H1 (cell line): ENCODE measurements at regions not wholly inside any gene's neighbourhood (a gene's known extent, or its start where the extent isn't known, plus 50 kb on each side); places are given as distances from the start of the nearest gene placed in this dataset.

ENCODE experiments used
- CTCF ChIA-PET: fragments of 300-600 bp; sonication (Branson Sonifier 250); formaldehyde crosslinking; loops from one replicate; lab custom pipeline; 2021; ENCODE audit not compliant: partially characterized antibody; lab: Charles Lee
- POLR2A ChIA-PET: fragments of 300-600 bp; sonication (Branson Sonifier 250); formaldehyde crosslinking; loops from one replicate; lab custom pipeline; 2021; ENCODE audit warnings: inconsistent platforms; ENCODE audit not compliant: partially characterized antibody; lab: Charles Lee
- DNase-seq, 2 experiments: peaks; one replicate each; pipeline versions ENCODE4 v3.0.0 to v3.0.0-alpha.2; 2010 to 2022; ENCODE audit warnings: low spot score in 2 of 2, low read depth in 1 of 2, mixed read lengths in 1 of 2
- FAIRE-seq: peaks from 2 replicates; lab custom pipeline; 2011; peaks lifted over from hg19 to GRCh38; lab: Jason Lieb, UNC
- H2AFZ ChIP-seq: 2 replicates; pipeline ENCODE4 v1.8.1; 2012; ENCODE audit warnings: low read length, inconsistent platforms
- H2AK5ac ChIP-seq: 2 replicates; pipeline ENCODE4 v1.6.1; 2013; ENCODE audit warnings: low read depth, low read length
- H2BK120ac ChIP-seq: replicated peaks from 2 replicates; pipeline ENCODE3; 2013; ENCODE audit warnings: low read depth, low read length, inconsistent platforms
- H2BK12ac ChIP-seq: 2 replicates; pipeline ENCODE4 v1.6.1; 2013; ENCODE audit warnings: low read depth, low read length
- H2BK15ac ChIP-seq: 2 replicates; pipeline ENCODE4 v1.6.1; 2013; ENCODE audit warnings: low read length
- H2BK20ac ChIP-seq: 2 replicates; pipeline ENCODE4 v1.6.1; 2013; ENCODE audit warnings: low read length
- H2BK5ac ChIP-seq: 2 replicates; pipeline ENCODE4 v1.6.1; 2013; ENCODE audit warnings: low read depth, low read length
- H3K14ac ChIP-seq: 2 replicates; pipeline ENCODE4 v1.6.1; 2013; ENCODE audit warnings: inconsistent platforms; ENCODE audit not compliant: insufficient read length
- H3K18ac ChIP-seq: 2 replicates; pipeline ENCODE4 v1.6.1; 2013; ENCODE audit warnings: low read length; ENCODE audit errors: extremely low read depth
- H3K23ac ChIP-seq: 2 replicates; pipeline ENCODE4 v1.6.1; 2013; ENCODE audit warnings: inconsistent platforms; ENCODE audit not compliant: insufficient read length
- H3K23me2 ChIP-seq: 2 replicates; pipeline ENCODE4 v1.6.1; 2013; ENCODE audit warnings: low read depth, low read length
- H3K27ac ChIP-seq: 2 replicates; pipeline ENCODE4 v1.6.1; 2011; ENCODE audit warnings: low read depth, low read length, inconsistent platforms
- H3K27me3 ChIP-seq, 4 experiments: replicated peaks in 1 of 4; 1 replicate in 1 of 4; 2 replicates in 3 of 4; pipeline versions ENCODE4 v1.6.1 to v1.8.1; 2011 to 2013; ENCODE audit warnings: low read length in 3 of 4, mild to moderate bottlenecking in 3 of 4, inconsistent platforms in 2 of 4, mixed read lengths in 2 of 4, moderate library complexity in 1 of 4; ENCODE audit not compliant: control insufficient read depth in 3 of 4, insufficient read depth in 3 of 4; ENCODE audit errors: extremely low read depth in 1 of 4
- H3K36me3 ChIP-seq, 4 experiments: 2 replicates each; pipeline versions ENCODE4 v1.6.1 to v1.8.1; 2011 to 2013; ENCODE audit warnings: mild to moderate bottlenecking in 4 of 4, low read length in 3 of 4, moderate library complexity in 2 of 4, control low read depth in 1 of 4, inconsistent platforms in 1 of 4; ENCODE audit not compliant: insufficient read depth in 4 of 4, control insufficient read depth in 2 of 4
- H3K4ac ChIP-seq: replicated peaks from 2 replicates; pipeline ENCODE3; 2013; ENCODE audit warnings: low read length, low read depth, mixed read lengths, inconsistent platforms; ENCODE audit not compliant: insufficient read length
- H3K4me1 ChIP-seq, 4 experiments: replicated peaks in 1 of 4; 1 replicate in 1 of 4; 2 replicates in 3 of 4; pipeline versions ENCODE4 v1.6.1 to v1.8.1; 2011 to 2013; ENCODE audit warnings: low read length in 3 of 4, inconsistent platforms in 2 of 4, mixed read lengths in 1 of 4; ENCODE audit not compliant: insufficient read depth in 4 of 4, control insufficient read depth in 3 of 4
- H3K4me2 ChIP-seq, 2 experiments: 2 replicates each; pipeline versions ENCODE4 v1.6.1 to v1.8.1; 2011 to 2013; ENCODE audit warnings: low read depth in 2 of 2, low read length in 2 of 2, control low read depth in 1 of 2, inconsistent platforms in 1 of 2, mild to moderate bottlenecking in 1 of 2; ENCODE audit not compliant: insufficient read depth in 1 of 2
- H3K4me3 ChIP-seq, 4 experiments: fragments of 200-600, 300-600 bp in 1 of 4; sonication (generic), shearing (Covaris generic), sonication (Bioruptor Twin) in 1 of 4; 2 replicates each; pipeline versions ENCODE4 v1.5.1 to v1.8.1; 2011 to 2016; ENCODE audit warnings: low read length in 4 of 4, low read depth in 3 of 4, control low read depth in 2 of 4, inconsistent platforms in 2 of 4, mild to moderate bottlenecking in 2 of 4, mixed read lengths in 1 of 4, moderate library complexity in 1 of 4; ENCODE audit not compliant: insufficient read depth in 2 of 4; ENCODE audit errors: extremely low read depth in 1 of 4
- H3K56ac ChIP-seq: replicated peaks from 2 replicates; pipeline ENCODE3; 2013; ENCODE audit warnings: low read depth, mild to moderate bottlenecking, mixed read lengths, low read length, inconsistent platforms; ENCODE audit not compliant: insufficient read length
- H3K79me1 ChIP-seq: 2 replicates; pipeline ENCODE4 v1.6.1; 2013; ENCODE audit warnings: low read depth, low read length, control low read depth
- H3K79me2 ChIP-seq, 2 experiments: 2 replicates each; pipeline versions ENCODE4 v1.6.1 to v1.8.1; 2012 to 2013; ENCODE audit warnings: low read length in 2 of 2, mild to moderate bottlenecking in 2 of 2, inconsistent platforms in 1 of 2; ENCODE audit not compliant: insufficient read depth in 2 of 2, control insufficient read depth in 1 of 2
- H3K9ac ChIP-seq, 4 experiments: replicated peaks in 1 of 4; 1 replicate in 1 of 4; 2 replicates in 3 of 4; pipeline versions ENCODE4 v1.6.1 to v1.8.1; 2011 to 2013; ENCODE audit warnings: low read depth in 3 of 4, low read length in 3 of 4, control low read depth in 2 of 4, mild to moderate bottlenecking in 2 of 4, moderate library complexity in 2 of 4, inconsistent platforms in 1 of 4; ENCODE audit errors: extremely low read depth in 1 of 4
- H3K9me3 ChIP-seq, 2 experiments: 2 replicates each; pipeline versions ENCODE4 v1.6.1 to v1.8.1; 2012 to 2013; ENCODE audit warnings: mild to moderate bottlenecking in 2 of 2, moderate library complexity in 2 of 2, control low read depth in 1 of 2, inconsistent platforms in 1 of 2, low read depth in 1 of 2, low read length in 1 of 2, mixed read lengths in 1 of 2; ENCODE audit not compliant: insufficient read depth in 2 of 2
- H4K20me1 ChIP-seq, 2 experiments: replicated peaks in 1 of 2; 2 replicates each; pipeline versions ENCODE3 to v1.8.1; 2011 to 2013; ENCODE audit warnings: inconsistent platforms in 2 of 2, low read length in 2 of 2, mild to moderate bottlenecking in 1 of 2; ENCODE audit not compliant: insufficient read depth in 2 of 2, control insufficient read depth in 1 of 2
- H4K5ac ChIP-seq: 2 replicates; pipeline ENCODE4 v1.6.1; 2013; ENCODE audit warnings: low read length, low read depth, mixed read lengths, inconsistent platforms; ENCODE audit not compliant: insufficient read length
- H4K8ac ChIP-seq: 2 replicates; pipeline ENCODE4 v1.8.0; 2013; ENCODE audit warnings: mild to moderate bottlenecking, moderate library complexity, low read length, inconsistent platforms; ENCODE audit not compliant: insufficient read depth; ENCODE audit errors: extremely low read depth
- H4K91ac ChIP-seq: replicated peaks from 2 replicates; pipeline ENCODE3; 2013; ENCODE audit warnings: low read length, mixed read lengths, inconsistent platforms; ENCODE audit not compliant: insufficient read length
- BACH1 ChIP-seq: IDR thresholded peaks from 2 replicates; pipeline ENCODE4 v1.6.1; 2012; ENCODE audit warnings: low read length, improper control_type of control experiment
- BRCA1 ChIP-seq: IDR thresholded peaks from 2 replicates; pipeline ENCODE4 v1.6.1; 2012; ENCODE audit warnings: low read depth, low read length, improper control_type of control experiment
- EP300 ChIP-seq, 2 experiments: IDR thresholded peaks; 1 replicate in 1 of 2; 2 replicates in 1 of 2; pipeline ENCODE4 v1.6.1; 2011 to 2012; ENCODE audit warnings: low read depth in 2 of 2, low read length in 2 of 2, mild to moderate bottlenecking in 2 of 2, borderline replicate concordance in 1 of 2, inconsistent platforms in 1 of 2, moderate library complexity in 1 of 2
- MAFK ChIP-seq: IDR thresholded peaks from 2 replicates; pipeline ENCODE4 v1.6.1; 2012; ENCODE audit warnings: low read depth, mild to moderate bottlenecking, improper control_type of control experiment, low read length
- RXRA ChIP-seq: IDR thresholded peaks from 2 replicates; pipeline ENCODE4 v1.6.1; 2011; ENCODE audit warnings: low read depth, mild to moderate bottlenecking, low read length, moderate library complexity; ENCODE audit not compliant: insufficient read depth
- SAP30 ChIP-seq: fragments of 300-600 bp; sonication (generic); IDR thresholded peaks from 2 replicates; pipeline ENCODE4 v1.7.1; 2012; ENCODE audit warnings: low read length, moderate library complexity, mild to moderate bottlenecking, inconsistent platforms; ENCODE audit not compliant: insufficient read depth, insufficient replicate concordance
- SIRT6 ChIP-seq: IDR thresholded peaks from one replicate; pipeline ENCODE4 v1.7.1; 2012; ENCODE audit warnings: low read length, inconsistent platforms
- SP1 ChIP-seq: IDR thresholded peaks from 2 replicates; pipeline ENCODE4 v1.6.1; 2011; ENCODE audit warnings: low read depth, low read length
- SP2 ChIP-seq: IDR thresholded peaks from 2 replicates; pipeline ENCODE4 v1.6.1; 2012; ENCODE audit warnings: mild to moderate bottlenecking, low read length, inconsistent platforms
- WGBS, 2 experiments: shearing (Covaris generic) in 1 of 2; methylation state at CpG; one replicate each; pipeline versions ENCODE4 v1.1.6 to v1.1.7; 2013 to 2015; ENCODE audit warnings: low lambda C conversion rate in 2 of 2, mixed read lengths in 2 of 2, inconsistent platforms in 1 of 2, low coverage in 1 of 2, missing lambda C conversion rate in 1 of 2; ENCODE audit not compliant: insufficient replicate concordance in 2 of 2, insufficient coverage in 1 of 2, insufficient read length in 1 of 2; ENCODE audit errors: extremely low coverage in 1 of 2, missing lambda C conversion rate in 1 of 2; 5-methylcytosine and 5-hydroxymethylcytosine counted together
- TF ChIP-seq, protein P1 (sequence below), 3 experiments: IDR thresholded peaks; 1 replicate in 2 of 3; 2 replicates in 1 of 3; pipeline versions ENCODE4 v1.5.1 to v1.6.1; 2011; ENCODE audit warnings: low read length in 3 of 3, mild to moderate bottlenecking in 3 of 3, inconsistent platforms in 2 of 3, low read depth in 1 of 3, moderate library complexity in 1 of 3; ENCODE audit not compliant: insufficient read depth in 1 of 3; ENCODE audit errors: control extremely low read depth in 1 of 3
- TF ChIP-seq, protein P2 (sequence below): IDR thresholded peaks from 2 replicates; pipeline ENCODE4 v1.6.1; 2011; ENCODE audit warnings: low read depth, mild to moderate bottlenecking, low read length; ENCODE audit not compliant: insufficient read depth

DNA sequence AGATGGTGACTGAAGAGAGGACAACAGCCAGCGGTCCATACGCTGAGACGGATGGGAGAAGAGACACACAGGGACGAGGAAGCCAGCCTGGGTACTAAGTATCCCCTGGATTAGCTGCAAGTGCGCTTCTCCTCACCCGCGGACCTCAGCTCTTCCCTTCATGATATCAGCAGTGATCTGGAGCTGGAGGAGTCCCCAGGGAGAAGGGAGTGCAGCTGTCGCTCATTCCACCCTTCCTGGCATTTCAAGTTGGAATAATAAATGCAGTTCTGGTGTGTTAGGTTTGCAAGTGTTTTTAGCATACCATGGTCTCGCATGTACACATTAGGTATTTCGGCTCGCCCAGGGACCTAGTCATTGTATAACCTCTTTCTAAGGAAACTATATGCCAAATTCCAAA lies 88.5 kb upstream of the C1QTNF9B start:
- Histone ChIP-seq H4K8ac (no peak overlapping the region), H4K20me1 (no peaks in the 10 kb centered on the region), H3K79me2 (no peaks in the 10 kb centered on the region), H3K79me1 (no peaks in the 10 kb centered on the region), H3K4me3 (no peak overlapping the region), H3K14ac (no peak overlapping the region), H2BK15ac (no peak overlapping the region), H3K9me3 (no peaks in the 10 kb centered on the region), H2BK20ac (no peak overlapping the region), H2BK120ac (no peak overlapping the region), H3K56ac (no peak overlapping the region), H3K4me2 (no peak overlapping the region), H2BK12ac (no peak overlapping the region), H2AFZ (no peak overlapping the region), H3K9ac (no peak overlapping the region), H2BK5ac (no peak overlapping the region), H4K5ac (no peak overlapping the region), H3K4ac (no peak overlapping the region), H3K23me2 (no peaks in the 10 kb centered on the region), H4K91ac (no peak overlapping the region), H3K27me3 (no peaks in the 10 kb centered on the region), H2AK5ac (no peak overlapping the region), H3K4me1 (no peaks in the 10 kb centered on the region; a peak in 1 of 7 replicates), H3K18ac (no peak overlapping the region), H3K27ac (no peak overlapping the region), H3K23ac (no peak overlapping the region), H3K36me3 (no peaks in the 10 kb centered on the region)
- FAIRE-seq (no peak), DNase-seq (no peak)
- ChIA-PET POLR2A (no interaction called here), CTCF (interaction anchor here (1.7 kb wide), 1 partner anchor 25 kb away, joined by 5 read pairs; no protein-coding TSS in a partner anchor)
- 85% methylated on average over 11 of the region's 11 CpGs; no CpG with 5 or more reads in 1 of the 2 experiments for WGBS, 2 experiments
- TF ChIP-seq, protein P1, sequence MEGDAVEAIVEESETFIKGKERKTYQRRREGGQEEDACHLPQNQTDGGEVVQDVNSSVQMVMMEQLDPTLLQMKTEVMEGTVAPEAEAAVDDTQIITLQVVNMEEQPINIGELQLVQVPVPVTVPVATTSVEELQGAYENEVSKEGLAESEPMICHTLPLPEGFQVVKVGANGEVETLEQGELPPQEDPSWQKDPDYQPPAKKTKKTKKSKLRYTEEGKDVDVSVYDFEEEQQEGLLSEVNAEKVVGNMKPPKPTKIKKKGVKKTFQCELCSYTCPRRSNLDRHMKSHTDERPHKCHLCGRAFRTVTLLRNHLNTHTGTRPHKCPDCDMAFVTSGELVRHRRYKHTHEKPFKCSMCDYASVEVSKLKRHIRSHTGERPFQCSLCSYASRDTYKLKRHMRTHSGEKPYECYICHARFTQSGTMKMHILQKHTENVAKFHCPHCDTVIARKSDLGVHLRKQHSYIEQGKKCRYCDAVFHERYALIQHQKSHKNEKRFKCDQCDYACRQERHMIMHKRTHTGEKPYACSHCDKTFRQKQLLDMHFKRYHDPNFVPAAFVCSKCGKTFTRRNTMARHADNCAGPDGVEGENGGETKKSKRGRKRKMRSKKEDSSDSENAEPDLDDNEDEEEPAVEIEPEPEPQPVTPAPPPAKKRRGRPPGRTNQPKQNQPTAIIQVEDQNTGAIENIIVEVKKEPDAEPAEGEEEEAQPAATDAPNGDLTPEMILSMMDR (IDR thresholded peaks at IDR 0.05; ENCODE audit: control extremely low read depth in 1 of 3, insufficient read depth in 1 of 3, low read depth in 1 of 3, low read length in 3 of 3) = no peak
- TF ChIP-seq BRCA1 = no peak
- no peak for TF ChIP-seq SP1
- TF ChIP-seq EP300 (IDR thresholded peaks at IDR 0.05; ENCODE audit: borderline replicate concordance in 1 of 2, low read depth in 2 of 2, low read length in 2 of 2) = no peak
- no peak for TF ChIP-seq BACH1
- no peak for TF ChIP-seq RXRA
- TF ChIP-seq SP2 = no peak
- TF ChIP-seq SIRT6 = no peak
- TF ChIP-seq, protein P2, sequence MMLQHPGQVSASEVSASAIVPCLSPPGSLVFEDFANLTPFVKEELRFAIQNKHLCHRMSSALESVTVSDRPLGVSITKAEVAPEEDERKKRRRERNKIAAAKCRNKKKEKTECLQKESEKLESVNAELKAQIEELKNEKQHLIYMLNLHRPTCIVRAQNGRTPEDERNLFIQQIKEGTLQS = no peak
- TF ChIP-seq MAFK = no peak
- no peak for TF ChIP-seq SAP30
